Natural killer cell treated with Interleukin-12 subunit alpha and Interleukin-12 subunit beta and Interleukin-15 and Interleukin-18, amount 100 ng/mL, for 72 hours (primary cell): ENCODE measurements at regions not wholly inside any gene's neighbourhood (a gene's known extent, or its start where the extent isn't known, plus 50 kb on each side); places are given as distances from the start of the nearest gene placed in this dataset.
"Not testable (repeated sequence)": the region's sequence is repeated elsewhere in the genome, so short reads cannot be mapped to it uniquely, and the experiment has no call there.

Experiments used
- ATAC-seq, 2 donors: fragments of 150-1000 bp; cut with Tn5 transposase in 1 of 2; sonication (Bioruptor Pico), chemical (Tn5 transposase) in 1 of 2; 2 replicates each; pipeline ENCODE4 v1.10.0; 2021
- DNase-seq: peaks from one replicate; pipeline ENCODE4 v3.0.0; 2022; ENCODE audit warnings: low spot score
- H3K27ac Mint-ChIP-seq, 2 donors: 1 replicate in 1 of 2; 2 replicates in 1 of 2; pipeline ENCODE4 v1.8.0; 2022; ENCODE audit warnings: mixed read lengths in 2 of 2, mild to moderate bottlenecking in 1 of 2, moderate library complexity in 1 of 2
- H3K27me3 Mint-ChIP-seq, 2 donors: 1 replicate in 1 of 2; 2 replicates in 1 of 2; pipeline ENCODE4 v1.8.0; 2022; ENCODE audit warnings: mixed read lengths in 2 of 2
- H3K36me3 Mint-ChIP-seq: one replicate; pipeline ENCODE4 v1.8.0; 2022; ENCODE audit warnings: mixed read lengths
- H3K4me1 Mint-ChIP-seq, 2 donors: 1 replicate in 1 of 2; 2 replicates in 1 of 2; pipeline ENCODE4 v1.8.0; 2022; ENCODE audit warnings: low read depth in 2 of 2, mixed read lengths in 2 of 2, mild to moderate bottlenecking in 1 of 2
- H3K4me3 Mint-ChIP-seq: one replicate; pipeline ENCODE4 v1.8.0; 2022; ENCODE audit warnings: mixed read lengths
- H3K9me3 Mint-ChIP-seq: 2 replicates; pipeline ENCODE4 v1.8.0; 2022; ENCODE audit warnings: mixed read lengths

DNA sequence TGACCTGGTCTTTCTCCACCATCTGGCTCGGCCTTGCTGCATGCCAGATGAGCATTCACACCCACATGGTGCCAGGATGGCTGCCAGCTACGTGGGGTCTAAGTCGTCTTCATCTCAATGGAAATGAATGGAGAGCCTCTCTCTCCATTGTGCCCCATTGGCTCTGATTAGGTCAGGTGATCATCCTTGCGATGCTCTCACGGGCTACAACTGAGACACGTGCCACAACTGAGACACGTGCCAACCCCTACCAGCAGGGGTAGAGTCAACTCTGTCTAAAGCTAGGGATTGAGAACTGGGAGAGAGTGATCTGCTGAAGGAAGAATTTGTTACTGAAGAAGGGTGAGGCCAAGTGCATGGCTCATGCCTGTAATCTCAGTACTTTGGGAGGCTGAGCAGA is 67.3 kb upstream of the RALY start:
- Mint-ChIP-seq H3K4me1 (no peaks in the 10 kb centered on the region), H3K36me3 (no peaks in the 10 kb centered on the region), H3K27ac (no peak overlapping the region), H3K27me3 (peaks cover 5 to 8% of the 10 kb centered on the region in 2 donors), H3K9me3 (no peaks in the 10 kb centered on the region), H3K4me3 (no peak overlapping the region)
- ATAC-seq (no peak), DNase-seq (no peak)

DNA sequence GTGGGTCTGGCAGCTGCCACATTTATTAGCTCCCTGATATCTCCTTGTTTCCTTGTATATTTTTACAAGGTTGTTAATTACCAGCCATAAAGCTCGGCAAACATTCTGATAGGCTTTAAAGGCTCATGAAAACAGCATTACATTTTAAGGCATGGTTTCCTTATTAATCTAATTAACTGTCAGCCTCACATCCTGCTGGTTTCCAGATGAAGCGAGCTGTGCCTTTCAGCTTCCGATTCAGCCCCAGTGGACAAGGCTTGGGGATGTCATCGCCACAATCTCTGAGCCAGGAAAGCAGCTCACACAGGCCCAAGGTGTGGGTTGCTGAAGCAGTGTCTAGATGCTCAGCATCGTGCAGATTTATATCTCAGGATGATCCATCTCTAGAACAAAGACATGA is 66.0 kb upstream of the RALY start:
- Mint-ChIP-seq H3K36me3 (no peaks in the 10 kb centered on the region), H3K4me1 (no peaks in the 10 kb centered on the region), H3K27ac (no peak overlapping the region), H3K9me3 (no peaks in the 10 kb centered on the region), H3K4me3 (no peak overlapping the region), H3K27me3 (peaks cover 5 to 6% of the 10 kb centered on the region in 2 donors)
- ATAC-seq: no peak
- no peak for DNase-seq

DNA sequence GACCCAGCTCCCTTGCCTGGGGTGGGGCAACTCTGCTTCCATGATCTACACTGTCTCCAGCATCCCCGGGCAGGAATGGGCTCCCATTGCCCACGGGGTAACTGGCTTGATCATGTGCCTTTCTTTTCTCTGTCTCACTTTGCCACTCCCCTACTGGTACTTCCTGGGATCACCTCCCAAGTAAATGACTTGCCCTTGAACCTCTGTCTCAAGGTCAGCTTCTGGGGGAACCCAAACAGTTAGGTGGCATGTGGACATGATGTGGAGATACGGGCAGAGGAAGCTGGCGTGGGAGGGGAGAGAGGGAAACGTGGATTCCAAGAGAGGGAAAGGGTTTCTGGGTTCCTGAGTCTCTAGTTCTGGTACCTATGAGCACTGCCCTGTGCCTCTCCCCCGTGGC is 63.8 kb upstream of the RALY start:
- H3K27me3 Mint-ChIP-seq: peaks cover 5 to 6% of the 10 kb centered on the region in 2 donors
- no peaks in the 10 kb centered on the region for H3K4me1 Mint-ChIP-seq
- H3K36me3 Mint-ChIP-seq: no peaks in the 10 kb centered on the region
- no peak overlapping the region for H3K4me3 Mint-ChIP-seq
- DNase-seq: no peak
- no peak overlapping the region for H3K27ac Mint-ChIP-seq
- ATAC-seq: no peak
- no peaks in the 10 kb centered on the region for H3K9me3 Mint-ChIP-seq

DNA sequence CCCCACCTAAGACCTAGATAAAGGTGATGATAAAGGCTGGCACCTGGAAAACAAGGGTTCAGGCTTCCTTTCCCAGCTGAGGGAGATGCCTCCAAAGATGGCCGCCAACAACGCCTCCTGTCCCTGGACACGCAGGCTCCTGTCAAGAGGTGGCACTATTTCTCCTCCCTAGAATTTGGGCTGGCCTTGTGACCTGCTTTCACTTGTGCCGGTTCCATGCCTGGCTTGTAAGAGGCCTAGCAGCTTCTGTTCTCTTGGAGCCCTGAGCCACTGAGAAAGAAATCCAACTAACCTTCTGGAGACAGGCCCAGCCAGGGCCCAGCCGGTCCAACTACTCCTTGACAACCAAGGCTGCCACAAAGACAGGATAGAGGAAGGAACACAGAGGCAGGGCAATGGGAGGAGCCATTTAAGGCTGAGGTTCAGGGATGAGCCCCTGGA is 60.2 kb upstream of the RALY start:
- Mint-ChIP-seq H3K36me3 (no peaks in the 10 kb centered on the region), H3K27me3 (peaks cover 2 to 5% of the 10 kb centered on the region in 2 donors), H3K4me1 (no peaks in the 10 kb centered on the region), H3K4me3 (no peak overlapping the region), H3K27ac (no peak overlapping the region), H3K9me3 (no peaks in the 10 kb centered on the region)
- DNase-seq: no peak
- peak; percentile 62 to 77 for ATAC-seq

DNA sequence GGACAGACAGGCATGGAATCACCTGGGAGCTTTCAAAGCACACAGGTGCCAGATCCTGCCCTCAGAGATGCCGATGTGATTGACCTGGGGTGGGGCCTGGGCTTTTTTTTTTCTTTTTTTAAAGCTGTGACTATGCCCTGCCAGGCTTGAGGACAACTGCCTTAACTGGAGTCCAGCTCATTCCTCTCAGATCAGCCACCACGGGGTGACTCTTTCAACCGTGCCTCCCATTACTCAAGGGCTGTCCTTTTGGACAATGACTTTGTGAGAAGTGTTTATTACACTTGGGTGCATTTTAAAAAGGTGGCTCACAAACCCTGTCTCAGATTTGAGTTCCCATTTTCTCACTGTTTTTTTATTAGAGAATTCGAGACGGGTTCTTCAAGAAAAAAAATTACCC is 57.1 kb upstream of the RALY start:
- no peaks in the 10 kb centered on the region for H3K9me3 Mint-ChIP-seq
- no peaks in the 10 kb centered on the region for H3K36me3 Mint-ChIP-seq

DNA sequence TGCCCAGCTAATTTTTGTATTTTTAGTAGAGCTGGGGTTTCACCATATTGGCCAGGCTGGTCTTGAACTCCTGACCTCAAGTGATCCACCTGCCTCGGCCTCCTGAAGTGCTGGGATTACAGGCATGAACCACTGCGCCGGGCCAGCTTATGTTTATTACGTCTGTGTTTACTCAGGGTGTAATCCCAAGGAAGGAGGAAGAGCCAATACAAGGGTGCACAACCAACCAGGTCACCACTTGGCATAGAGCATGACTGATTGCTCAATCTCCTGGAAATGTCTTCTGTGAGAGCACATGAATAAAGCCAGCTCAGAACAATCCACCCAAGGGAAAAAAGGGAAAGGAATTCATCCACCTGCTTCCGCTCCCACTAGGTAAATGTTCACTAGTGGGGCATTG is 54.7 kb upstream of the RALY start:
- not testable (repeated sequence) for H3K27me3 Mint-ChIP-seq, DNase-seq, H3K9me3 Mint-ChIP-seq, H3K4me1 Mint-ChIP-seq, ATAC-seq, H3K36me3 Mint-ChIP-seq, H3K4me3 Mint-ChIP-seq, H3K27ac Mint-ChIP-seq

More for the DNA sequence above, 57.1 kb upstream of the RALY start:
- no peaks in the 10 kb centered on the region for H3K27me3 Mint-ChIP-seq
- no peak for DNase-seq
- H3K27ac Mint-ChIP-seq: no peak overlapping the region
- no peaks in the 10 kb centered on the region for H3K4me1 Mint-ChIP-seq
- ATAC-seq: no peak
- no peak overlapping the region for H3K4me3 Mint-ChIP-seq

DNA sequence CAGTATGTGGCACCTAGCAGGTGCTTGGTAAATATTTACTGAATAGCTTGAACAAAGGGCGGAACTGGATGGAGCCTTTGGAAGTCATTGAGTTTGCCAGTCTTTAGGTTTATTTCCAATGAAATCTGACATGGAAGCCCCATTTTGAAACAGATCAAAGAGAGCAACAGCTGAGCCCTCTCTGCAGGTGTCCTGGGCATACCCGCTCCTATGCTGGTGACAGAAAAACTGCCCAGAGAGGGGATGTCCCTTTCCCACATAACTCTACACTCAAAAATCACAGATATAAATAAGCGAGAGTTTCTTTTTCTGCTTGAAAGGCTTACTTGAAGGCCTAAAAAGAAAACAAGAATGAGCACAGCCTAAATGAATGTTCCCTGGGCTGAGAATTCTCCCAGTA is 53.0 kb upstream of the RALY start:
- DNase-seq (no peak), ATAC-seq (no peak)
- H3K9me3 Mint-ChIP-seq: no peaks in the 10 kb centered on the region
- H3K4me1 Mint-ChIP-seq: no peaks in the 10 kb centered on the region
- H3K36me3 Mint-ChIP-seq: no peaks in the 10 kb centered on the region
- no peak overlapping the region for H3K4me3 Mint-ChIP-seq
- no peaks in the 10 kb centered on the region for H3K27me3 Mint-ChIP-seq
- H3K27ac Mint-ChIP-seq: no peak overlapping the region
